ENCODE measurements at regions not wholly inside any gene's neighbourhood (a gene's known extent, or its start where the extent isn't known, plus 50 kb on each side); places are given as distances from the start of the nearest gene placed in this dataset.
"Not testable (repeated sequence)": the region's sequence is repeated elsewhere in the genome, so short reads cannot be mapped to it uniquely, and the experiment has no call there.

DNA sequence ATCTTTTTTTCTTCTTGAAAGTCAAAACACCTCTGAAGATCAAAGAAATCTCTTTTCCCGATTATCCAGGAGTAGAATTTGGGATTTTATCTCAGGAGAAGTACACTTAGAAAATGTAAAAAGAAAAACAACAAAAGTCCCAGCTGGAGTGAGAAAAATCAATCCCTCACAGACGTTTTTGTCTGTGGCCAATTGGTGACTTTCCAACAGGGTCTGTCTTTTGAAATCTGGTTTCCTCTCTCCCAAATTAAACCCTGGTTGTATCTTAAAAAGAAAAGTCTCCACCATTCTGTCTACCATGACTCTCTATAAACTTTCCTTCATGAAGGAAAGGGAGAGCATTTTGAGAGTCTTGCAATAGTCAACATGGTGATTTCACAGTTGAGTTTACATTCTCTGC lies 88.1 kb downstream of the DACT1 start:
- no peak for DNase-seq (ENCODE audit: low read depth in 4 of 4, low spot score in 2 of 4)

DNA sequence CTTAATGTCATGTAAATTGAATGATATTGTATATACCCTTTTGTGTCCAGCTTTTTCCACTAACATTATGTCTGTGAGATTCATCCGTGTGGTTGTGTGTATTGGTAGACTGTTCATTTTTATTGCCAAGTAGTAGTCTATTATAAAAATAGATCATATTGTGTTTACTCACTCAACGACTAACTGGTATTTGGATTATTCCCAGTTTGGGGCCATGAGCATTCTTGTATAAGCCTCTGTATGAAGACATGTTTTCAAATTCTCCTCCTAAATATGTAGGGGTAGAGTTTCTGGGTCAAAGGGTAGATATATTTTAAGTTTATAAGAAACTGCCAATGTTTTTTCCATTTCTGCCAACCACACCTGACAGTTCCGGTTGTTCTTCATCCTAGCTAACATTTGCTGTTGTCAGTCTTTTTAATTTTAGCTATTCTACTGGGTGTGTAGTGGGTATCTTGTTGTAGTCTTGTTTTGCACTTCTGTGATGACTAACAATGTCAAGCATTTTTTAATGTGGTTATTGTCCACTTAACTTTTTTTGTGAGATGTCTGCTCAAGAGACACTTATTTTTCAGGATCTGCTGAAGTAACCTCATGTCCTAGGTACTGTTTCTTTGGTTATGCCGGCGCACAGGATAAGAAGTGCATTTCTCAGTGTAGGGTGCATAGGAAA lies 93.2 kb downstream of the DACT1 start:
- DNase-seq (ENCODE audit: low read depth in 4 of 4, low spot score in 2 of 4) = no peak

DNA sequence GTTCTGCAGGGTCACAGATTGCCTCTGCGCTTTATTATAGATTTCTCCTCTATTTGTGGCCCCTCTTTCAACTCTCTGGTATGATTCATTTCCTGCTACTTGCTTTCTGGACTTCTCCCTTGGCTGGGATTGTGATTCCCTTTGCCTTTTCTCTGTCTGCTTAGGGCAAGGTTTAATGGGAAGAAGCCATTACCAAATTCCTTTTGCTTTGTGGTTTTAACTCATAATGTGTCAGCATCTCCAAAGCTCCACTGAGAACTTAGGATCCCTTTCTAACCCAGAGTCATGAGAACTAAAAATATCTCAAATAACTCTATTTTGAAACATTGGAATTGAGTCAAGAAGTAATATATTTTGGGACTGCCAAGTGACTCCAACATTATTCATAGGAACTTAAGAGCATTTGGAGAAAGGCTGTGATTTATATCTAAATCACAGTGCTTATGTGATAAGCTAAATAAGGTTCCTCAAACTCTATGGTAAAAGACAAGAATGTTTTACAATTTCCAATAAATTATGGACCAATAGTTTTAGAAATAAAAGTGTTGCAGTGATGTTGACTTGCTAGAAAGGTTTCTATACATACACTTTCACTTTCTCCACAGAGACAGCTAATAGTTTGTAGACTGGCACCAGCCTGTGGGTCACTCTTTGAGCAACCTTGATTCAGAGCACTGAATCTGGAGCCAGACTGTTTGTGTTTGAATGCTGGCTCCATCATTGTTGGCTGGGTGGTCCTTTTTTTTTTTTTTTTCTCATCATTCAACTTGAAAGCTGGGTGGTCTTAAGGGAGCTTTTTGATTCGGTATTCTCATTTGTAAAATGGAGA lies 93.9 kb downstream of the DACT1 start:
- DNase-seq (ENCODE audit: low read depth in 4 of 4, low spot score in 2 of 4) = no peak

DNA sequence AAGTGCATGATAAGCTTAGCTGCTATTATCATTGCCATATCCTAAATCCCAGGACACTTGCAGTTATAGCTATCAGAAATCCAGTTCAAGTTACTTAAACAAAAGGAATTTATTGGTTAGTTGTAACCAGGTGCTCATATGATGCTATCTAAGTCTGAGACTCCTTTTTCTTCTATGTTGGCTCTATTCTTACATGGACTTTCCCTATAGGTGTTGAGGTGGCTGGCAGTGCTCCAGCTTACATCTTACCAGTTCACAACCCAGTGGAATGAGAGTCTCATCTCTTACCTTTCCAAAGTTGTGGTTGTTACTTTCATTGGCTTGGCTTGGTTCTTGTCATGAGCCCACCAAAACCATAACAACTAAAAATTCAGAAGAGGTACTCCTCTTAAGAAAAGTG lies 94.6 kb downstream of the DACT1 start:
- no peak for DNase-seq (ENCODE audit: low read depth in 4 of 4, low spot score in 2 of 4)

DNA sequence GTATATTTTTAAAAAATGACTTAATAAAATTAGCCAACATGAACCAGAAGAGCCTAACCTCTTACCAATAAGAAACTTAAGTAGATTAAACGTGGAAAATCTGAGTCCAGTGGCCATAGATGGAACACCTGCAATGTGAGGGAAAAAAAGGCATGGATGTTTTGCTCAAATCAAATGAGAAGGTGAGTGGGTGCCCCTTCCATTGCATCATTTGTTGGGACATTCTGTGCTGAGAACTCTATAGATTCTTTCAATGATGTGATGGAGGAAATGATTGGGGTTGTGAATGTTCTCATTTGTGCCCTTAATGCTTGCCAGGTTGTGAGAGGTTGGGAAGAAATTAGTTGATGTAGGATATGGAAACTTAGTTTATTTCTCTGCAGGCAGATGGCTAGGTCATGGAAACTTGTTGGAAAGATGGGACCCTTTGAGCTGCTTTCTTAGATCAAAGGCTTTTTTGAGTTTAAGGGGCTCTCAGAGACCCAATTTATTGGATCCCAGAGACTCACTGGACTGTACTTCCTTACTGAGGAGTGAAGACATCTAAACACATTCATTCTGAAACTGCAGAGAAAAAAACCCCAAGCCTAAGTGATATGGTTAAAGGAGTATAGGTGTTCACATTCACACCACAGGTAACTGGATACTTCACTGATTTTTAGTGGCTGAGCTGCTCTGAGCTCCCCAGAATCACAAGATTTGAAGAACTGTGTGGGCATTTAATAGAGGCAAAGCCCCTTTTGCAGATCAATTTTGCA lies 95.9 kb downstream of the DACT1 start:
- no peak for DNase-seq (ENCODE audit: low read depth in 4 of 4, low spot score in 2 of 4)

DNA sequence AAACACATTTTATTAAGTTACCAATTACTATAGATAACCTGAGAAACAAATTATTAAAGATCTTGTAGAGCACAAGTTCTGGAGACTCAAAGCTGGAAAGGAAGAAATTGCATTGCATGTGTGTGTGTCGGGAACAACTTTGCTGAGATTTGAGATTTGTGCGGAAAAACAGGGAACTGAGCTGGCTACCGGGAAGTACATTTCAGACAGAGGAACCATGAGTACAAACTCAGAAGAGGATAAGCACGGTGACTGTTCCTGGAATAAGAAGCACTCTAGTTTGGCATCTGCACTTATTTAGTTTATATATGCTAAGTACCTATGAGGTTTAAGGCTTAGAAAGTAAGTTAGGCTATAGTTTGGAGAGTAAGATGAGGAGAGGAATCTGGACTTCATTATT lies 97.8 kb downstream of the DACT1 start:
- no peak for DNase-seq (ENCODE audit: low read depth in 4 of 4, low spot score in 2 of 4)

DNA sequence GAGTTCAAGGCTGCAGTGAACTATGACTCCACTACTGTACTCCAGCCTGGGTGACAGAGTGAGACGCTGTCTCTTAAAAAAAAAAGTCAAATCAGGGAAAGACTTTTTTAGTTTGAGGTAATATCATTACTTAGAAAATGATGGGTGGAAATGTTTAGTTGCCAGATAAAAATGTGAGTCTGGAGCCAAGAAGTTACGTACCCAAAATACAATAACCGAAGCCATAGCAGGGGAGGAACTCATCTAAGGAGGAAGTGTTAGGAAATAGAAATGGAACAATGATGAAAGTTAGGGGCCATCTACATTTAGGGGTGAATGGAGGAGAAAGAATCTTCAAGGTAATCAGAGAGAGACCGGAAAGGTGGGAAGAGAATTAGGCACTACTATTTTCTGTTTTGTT lies 98.8 kb downstream of the DACT1 start:
- DNase-seq (ENCODE audit: low read depth in 4 of 4, low spot score in 2 of 4) = no peak

DNA sequence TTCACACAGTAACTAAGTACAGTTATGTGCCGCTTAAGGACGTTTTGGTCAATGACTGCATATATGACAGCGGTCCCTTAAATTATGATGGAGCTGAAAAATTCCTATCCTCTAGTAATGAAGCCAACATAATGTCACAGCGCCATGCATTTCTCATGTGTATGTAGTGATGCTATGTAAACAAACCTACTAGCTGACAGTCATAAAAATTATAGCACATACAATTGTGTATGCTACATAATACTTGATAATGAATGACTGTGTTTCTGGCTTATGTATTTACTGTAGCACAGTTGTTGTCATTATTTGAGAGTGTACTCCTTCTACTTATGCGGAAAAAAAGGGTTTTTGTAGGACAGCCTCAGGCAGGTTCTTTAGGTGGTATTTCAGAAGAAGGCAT lies 99.7 kb downstream of the DACT1 start:
- DNase-seq (ENCODE audit: low read depth in 4 of 4, low spot score in 2 of 4) = no peak

DNA sequence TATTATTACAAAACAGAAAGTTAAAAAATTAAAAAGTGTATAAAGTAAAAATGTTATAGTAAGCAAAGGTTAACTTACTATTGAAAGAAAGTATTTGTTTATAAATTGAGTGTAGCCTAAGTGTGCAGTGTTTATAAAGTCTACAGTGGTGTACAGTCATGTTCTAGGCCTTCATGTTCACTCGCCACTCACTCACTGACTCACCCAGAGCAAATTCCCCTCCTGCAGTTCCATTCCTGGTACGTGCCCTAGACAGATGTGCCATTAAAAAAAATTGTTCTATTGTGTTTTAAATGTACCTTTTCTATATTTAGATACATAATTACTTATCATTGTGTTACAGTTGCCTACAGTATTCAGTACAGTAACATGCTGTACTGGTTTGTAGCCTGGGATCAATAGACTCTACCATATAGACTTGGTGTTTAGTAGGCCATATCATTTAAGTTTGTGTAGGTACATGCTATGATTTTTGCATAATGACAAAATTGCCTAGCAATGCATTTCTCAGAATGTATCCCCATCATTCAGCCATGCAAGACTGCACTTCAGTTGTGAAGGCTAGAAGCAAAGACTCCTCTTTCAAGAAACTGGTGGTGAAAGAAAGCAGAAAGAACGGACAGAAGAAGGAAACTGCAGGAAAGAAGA lies 100.6 kb downstream of the DACT1 start:
- no peak for DNase-seq (ENCODE audit: low read depth in 4 of 4, low spot score in 2 of 4)

DNA sequence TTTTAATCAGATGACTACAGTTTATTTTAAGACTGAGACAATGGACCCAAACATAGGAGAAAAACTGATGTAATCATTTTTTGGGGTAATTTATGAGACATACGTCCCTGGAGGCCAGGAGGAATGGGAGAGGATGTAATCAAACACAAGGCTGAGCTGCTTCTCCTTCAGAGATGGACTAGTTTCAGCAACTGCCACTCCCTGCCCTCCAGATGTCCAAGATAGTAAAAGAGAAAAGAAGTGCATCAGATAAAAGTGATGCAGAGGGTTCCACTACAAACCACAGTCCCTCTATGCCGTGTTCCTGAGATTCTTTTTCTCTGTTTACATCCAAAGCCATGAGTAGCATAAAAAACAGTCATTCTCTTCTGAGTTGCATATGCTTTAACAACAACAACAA lies 101.1 kb downstream of the DACT1 start:
- DNase-seq (ENCODE audit: low read depth in 4 of 4, low spot score in 2 of 4) = no peak

DNA sequence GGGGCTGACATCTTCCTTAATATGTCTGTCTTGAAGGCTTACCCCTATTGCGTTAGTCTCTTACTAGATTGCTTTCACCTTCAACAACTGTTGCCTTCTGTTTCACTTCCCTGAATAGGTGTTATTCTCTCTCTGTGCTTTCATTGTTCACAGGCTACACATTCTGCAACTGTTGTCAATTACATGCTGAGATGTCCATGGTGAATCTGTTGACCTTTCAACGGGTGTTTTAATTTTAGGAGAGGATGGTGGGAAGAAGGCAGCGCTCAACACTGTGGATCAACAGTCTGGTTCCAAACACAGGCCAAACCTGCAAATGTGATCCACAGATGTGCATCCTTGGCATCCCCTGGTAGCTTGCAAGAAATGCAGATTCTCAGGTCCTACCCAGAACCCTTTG lies 101.9 kb downstream of the DACT1 start:
- no peak for DNase-seq (ENCODE audit: low read depth in 4 of 4, low spot score in 2 of 4)

DNA sequence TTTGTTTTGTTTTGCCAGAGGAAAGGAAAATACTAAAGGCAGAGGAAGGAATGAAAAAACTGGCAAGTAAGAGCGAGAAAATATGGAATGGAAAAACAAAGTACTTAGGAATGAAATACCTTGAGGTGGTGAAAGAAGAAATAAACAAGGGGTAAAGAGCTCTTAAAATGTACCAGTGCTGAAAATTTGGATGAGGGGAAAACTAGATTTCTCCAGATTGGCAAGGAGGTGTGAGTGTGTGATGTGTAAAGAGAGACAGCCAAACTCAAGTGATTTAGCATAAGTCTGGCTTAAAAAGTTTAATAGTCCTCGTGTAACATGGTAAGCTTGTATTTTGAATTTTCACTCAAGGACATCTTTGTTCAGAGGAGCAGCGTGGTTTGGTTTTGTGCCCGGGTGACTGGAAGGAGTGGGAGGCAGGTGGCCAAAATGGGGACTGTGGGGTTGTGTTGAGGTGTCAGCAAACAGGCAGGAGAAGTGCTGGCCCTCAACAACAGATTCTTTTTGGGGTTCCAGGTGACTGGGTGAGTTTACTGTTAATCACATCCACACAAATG lies 102.7 kb downstream of the DACT1 start:
- DNase-seq (ENCODE audit: low read depth in 4 of 4, low spot score in 2 of 4) = no peak

DNA sequence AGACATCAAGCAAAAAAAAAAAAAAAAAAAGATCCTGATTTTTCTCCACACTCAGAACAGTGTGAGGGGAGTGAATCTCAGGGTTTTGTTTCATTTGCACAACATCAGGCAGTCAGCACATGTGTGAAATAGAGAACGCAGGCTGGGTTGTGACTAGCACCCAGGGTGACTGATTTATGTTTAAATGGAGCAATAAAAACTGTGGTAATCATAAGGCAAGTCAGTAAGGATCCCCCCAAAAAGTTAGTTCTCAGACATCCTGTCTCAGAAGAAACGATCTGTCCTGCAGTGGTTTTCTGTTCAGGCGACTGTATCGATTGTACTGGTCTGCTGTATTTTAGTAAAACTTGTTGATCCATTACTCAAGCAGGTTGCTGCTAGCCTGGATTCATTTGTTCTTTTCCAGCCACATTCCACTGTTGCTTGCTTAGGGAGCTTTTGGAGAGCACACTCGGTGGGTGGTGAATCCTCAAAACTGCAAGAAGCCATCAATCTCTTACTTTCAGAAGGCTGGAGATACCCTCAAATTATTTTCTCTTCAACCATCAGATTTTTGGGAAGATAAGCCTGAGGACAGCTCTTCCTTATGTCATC lies 107.1 kb downstream of the DACT1 start:
- DNase-seq (ENCODE audit: low read depth in 4 of 4, low spot score in 2 of 4) = no peak

DNA sequence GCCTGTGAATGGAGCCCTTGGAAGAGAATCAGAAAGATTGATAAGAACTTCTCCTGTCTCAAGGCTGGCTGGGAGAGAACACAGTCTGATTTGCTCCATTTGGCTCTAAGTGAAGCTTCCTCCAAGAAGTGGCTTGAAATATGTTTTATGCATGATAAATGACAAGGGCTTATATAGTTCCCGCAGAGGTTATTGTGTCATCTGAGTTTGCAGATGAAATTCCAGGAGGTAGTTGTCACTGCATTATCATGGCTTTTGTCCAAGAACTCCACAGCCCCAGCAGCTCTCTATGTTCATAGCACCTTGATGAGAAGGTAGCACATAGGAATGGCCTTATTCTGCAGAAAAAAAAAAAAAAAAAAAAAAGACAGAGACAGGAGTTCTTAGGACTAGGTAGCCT lies 108.5 kb downstream of the DACT1 start:
- DNase-seq (ENCODE audit: low read depth in 4 of 4, low spot score in 2 of 4) = no peak

DNA sequence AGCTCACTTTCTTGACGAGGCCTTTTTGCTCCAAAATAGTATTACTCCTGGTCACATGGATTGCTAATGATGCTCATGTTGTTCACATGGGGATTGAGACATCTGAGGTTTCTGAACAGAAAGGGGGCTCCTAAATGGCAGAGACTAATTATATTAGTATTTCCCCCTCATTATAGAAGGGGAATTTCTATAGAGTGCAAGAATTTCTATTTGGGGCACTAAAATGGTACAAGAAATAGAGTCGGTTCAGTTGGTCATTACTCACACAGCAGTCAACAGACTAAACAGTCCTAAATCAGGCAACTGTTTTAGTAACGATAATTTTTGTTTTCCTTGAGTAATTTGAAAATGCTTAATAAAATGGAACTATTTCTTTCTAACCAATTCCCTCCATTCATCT lies 108.9 kb downstream of the DACT1 start:
- no peak for DNase-seq (ENCODE audit: low read depth in 4 of 4, low spot score in 2 of 4)

DNA sequence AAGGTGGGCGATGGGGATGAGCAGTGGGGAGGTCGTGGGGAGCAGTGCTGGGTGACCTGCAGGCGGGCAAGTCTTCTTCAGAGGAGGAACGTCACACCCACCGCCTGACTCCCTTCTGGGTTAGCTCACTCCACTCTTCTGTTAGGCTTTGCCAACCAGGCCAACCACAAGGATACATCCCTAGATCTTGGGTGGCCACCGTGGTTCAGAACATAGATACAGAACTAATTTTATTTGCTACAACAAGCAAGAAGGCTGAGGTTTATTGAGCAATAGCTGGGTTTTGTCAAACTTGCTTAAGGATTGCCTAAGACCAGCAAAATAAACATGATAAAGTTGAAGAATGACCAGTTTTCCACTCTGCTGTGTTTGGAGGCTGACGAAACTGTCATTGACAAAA lies 109.4 kb downstream of the DACT1 start:
- no peak for DNase-seq (ENCODE audit: low read depth in 4 of 4, low spot score in 2 of 4)

DNA sequence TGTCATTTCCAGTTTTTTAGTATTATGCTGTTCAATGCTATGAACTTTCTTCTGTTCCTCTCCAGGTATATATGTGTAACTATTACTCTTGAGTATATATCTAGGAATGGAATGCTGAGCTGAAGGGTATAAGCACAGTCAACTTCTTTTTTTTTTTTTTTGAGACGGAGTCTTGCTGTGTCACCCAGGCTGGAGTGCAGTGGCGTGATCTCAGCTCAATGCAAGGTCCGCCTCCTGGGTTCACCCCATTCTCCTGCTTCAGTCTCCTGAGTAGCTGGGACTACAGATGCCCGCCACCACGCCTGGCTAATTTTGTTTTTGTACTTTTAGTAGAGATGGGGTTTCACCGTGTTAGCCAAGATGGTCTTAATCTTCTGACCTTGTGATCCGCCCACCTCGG lies 110.5 kb downstream of the DACT1 start:
- DNase-seq (ENCODE audit: low read depth in 4 of 4, low spot score in 2 of 4) = not testable (repeated sequence)

DNA sequence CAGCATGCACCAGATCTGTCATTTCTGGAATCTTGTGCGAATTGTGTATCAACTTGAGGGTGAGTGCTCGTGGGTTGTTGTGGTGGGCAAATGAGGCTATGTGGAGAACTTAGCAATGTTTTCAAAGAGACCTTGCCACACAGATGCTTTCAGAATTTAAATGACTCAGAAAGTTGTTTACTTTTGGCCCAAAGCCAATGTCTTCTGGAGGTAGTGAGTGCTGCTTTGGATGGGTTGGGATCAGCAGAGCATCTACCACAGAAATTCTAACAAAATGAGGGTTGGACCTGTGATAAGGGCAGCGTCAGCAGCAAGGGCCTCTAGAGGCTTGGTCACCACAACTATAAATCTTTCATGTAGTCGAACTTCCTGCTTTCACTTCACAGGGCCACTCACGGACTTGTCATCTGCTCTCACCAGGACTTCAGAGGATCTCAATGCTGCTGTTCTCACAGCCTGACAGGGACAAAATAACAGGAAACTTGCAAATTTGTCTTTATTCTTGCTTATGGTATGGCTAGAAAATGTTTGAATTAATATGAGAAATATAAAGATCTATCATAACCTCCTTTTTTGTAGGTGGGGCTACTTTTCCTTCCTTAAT lies 111.4 kb downstream of the DACT1 start:
- DNase-seq (ENCODE audit: low read depth in 4 of 4, low spot score in 2 of 4) = no peak

DNA sequence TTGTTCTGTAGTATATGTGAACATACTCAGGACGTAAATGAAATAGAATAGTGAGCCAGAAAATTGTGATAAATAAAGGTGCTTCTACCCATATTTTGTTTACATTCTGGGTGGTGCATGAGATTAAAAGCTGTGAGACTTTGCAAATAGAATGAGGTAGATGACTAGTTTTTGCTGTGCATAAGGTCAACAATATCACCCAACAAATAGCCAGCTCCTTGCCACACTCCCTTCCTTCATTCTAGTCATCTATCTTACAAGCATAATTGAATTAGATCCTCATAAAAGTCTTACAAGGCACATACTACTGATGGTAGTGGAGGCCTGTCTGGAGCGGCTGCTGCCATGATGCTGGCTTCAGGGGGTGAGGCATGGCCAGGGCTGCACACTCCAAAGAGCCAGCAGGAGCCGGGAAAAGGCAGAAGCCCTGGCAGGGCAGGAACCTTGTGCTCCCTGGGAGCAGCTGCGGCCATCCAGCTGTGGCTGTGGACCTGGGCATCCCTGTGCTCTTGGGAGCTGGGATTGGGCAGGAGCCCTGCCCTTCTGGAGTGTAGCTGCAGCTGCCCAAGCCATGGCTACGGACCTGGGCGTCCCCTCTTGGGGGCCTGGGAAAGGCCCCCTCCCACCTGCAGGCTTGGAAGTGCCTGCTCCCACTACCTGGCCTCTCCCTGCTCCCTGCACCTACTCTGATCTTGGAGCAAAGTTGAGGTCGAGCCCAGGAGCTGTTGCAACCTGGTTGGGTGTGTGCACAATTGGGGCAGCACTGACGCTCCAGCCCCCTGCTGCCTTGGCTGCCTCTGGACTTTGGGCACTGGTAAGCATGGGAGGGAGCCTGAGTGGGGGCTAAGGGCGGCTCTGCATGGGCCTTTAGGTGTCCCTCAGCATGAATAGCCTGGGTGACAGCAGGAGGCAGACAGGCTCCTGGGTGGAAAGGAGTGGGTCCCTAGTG lies 112.8 kb downstream of the DACT1 start:
- DNase-seq (ENCODE audit: low read depth in 4 of 4, low spot score in 2 of 4) = no peak

All from left renal cortex interstitium (tissue), 4 donors.